GM21717 (cell line): ENCODE measurements at regions not wholly inside any gene's neighbourhood (a gene's known extent, or its start where the extent isn't known, plus 50 kb on each side); places are given as distances from the start of the nearest gene placed in this dataset.
"Not testable (repeated sequence)": the region's sequence is repeated elsewhere in the genome, so short reads cannot be mapped to it uniquely, and the experiment has no call there.

Experiments used
- ATAC-seq: cut with Tn5 transposase; IDR thresholded peaks from one replicate; pipeline ENCODE4 v1.9.1; 2021; ENCODE audit warnings: mild to moderate bottlenecking, moderate library complexity; ENCODE audit not compliant: unreplicated experiment

DNA sequence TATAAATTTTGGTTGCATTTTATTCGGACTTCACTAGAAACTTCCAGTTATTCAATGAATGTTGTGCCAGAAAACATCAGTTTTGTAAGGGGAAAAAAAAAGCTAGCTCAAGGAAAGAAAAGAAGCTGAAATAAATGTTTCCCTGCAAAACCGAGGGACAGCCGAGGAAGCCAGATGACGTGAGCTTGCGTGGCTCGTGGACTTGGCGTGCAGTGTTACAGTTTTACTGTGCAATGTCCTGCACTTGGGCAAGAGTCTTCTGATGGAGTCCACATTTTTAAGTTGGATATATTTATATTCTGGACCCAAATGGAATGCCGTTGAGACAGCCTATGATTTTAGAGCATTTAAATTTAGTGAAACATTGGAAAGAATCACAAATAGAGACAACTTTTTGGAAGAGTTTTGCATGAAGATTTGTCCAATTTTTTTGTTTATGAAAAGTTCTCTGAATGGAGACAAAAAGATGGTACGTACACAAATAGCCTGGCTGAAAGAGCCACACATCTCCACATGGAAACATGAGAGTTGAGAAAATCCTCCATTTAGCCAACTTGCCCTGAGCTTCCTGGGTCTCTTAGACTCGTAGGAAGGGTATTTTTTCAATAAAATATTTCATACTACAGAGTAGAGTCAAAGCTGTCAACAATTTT, 210.5 kb downstream of the BANP start:
- ATAC-seq: not testable (repeated sequence)

DNA sequence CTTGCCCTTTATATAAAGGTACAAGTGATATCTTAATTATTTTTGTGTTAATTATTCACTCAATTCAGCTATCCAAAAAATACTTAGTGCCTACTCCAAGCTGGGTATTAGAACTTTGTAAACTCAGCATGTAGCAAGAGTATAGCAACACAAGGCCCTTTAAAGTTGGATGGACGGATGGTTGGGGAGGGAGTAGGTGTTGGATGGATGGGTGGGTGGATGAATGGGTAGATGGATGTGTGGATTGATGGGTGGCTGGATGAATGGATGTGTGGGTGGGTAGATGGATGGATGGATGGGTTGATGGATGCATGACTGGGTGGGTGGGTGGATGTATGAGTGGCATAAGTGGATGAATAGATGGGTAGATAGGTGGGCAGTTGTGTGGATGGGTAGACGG, 211.5 kb downstream of the BANP start:
- ATAC-seq: not testable (repeated sequence)

- not testable (repeated sequence) for ATAC-seq
Measured at GRCh38 chr16:88164196-88165039, 213.2 kb downstream of the BANP start.

- not testable (repeated sequence) for ATAC-seq
Measured at GRCh38 chr16:88165040-88165544, 213.9 kb downstream of the BANP start.

- ATAC-seq: not testable (repeated sequence)
Measured at GRCh38 chr16:88165683-88166082, 214.4 kb downstream of the BANP start.

- ATAC-seq: not testable (repeated sequence)
Measured at GRCh38 chr16:88166209-88166773, 215.1 kb downstream of the BANP start.

- ATAC-seq: not testable (repeated sequence)
Measured at GRCh38 chr16:88167798-88168556, 214.8 kb upstream of the ZNF469 start.

- not testable (repeated sequence) for ATAC-seq
Measured at GRCh38 chr16:88168557-88168949, 214.2 kb upstream of the ZNF469 start.

DNA sequence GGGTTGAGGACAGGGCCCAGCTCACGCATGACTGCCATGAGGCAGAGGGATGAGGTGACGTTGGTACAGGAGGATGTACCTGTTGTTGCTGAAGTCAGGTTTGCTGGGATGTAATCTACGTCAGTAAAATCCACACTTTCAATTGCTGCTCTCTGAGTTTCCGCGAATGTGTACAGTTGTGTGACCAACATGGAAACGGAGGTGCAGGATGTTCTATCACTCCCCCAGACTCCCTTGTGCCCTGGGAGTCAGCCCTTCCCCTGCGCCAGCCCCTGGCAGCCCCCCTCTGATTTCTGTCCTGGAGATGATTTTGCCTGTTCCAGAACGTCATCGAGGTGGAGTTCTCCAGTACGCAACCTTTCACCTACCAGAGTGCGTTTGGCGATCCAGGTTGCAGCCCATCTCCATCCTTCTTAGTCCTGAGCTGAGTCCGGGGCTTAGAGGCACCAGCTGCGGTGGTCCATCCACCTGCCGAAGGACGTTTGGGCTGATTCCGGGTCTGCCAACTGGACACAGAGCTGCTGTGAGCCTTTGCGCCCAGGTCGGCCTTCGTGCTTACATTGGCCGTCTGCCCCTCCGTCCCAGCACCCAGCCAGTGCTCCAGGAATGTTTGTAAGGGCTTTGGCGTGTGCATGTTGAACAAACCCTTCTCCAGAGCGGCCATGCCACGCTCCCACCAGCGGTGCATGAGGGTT, 213.5 kb upstream of the ZNF469 start:
- ATAC-seq: not testable (repeated sequence)

GRCh38 chr16:88169831-88170165, 213.0 kb upstream of the ZNF469 start:
- ATAC-seq: not testable (repeated sequence)

DNA sequence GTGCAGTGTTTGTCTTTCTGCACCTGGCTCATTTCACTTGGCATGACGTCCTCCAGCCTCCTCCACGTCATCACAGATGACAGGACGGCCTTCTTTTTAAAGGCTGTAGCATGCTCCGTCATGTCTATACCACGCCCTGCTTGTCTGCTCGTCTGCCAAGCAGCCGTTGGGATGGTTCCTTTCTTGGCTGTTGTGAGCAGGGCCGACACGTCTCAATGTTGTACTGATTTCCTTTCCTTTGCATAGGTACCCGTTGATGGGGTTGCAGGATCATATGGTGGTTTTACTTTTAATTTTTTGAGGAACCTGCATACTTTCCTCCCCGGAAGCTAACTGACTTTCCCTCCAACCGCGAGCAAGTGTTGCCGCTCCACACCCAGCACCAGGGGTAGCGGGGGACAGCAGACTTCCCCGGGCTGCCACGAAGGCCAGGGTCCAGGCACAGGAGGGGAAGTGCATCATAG, 212.2 kb upstream of the ZNF469 start:
- ATAC-seq: no peak

GRCh38 chr16:88171126-88171525, 211.6 kb upstream of the ZNF469 start:
- not testable (repeated sequence) for ATAC-seq

- not testable (repeated sequence) for ATAC-seq
Measured at GRCh38 chr16:88176184-88176583, 206.6 kb upstream of the ZNF469 start.

DNA sequence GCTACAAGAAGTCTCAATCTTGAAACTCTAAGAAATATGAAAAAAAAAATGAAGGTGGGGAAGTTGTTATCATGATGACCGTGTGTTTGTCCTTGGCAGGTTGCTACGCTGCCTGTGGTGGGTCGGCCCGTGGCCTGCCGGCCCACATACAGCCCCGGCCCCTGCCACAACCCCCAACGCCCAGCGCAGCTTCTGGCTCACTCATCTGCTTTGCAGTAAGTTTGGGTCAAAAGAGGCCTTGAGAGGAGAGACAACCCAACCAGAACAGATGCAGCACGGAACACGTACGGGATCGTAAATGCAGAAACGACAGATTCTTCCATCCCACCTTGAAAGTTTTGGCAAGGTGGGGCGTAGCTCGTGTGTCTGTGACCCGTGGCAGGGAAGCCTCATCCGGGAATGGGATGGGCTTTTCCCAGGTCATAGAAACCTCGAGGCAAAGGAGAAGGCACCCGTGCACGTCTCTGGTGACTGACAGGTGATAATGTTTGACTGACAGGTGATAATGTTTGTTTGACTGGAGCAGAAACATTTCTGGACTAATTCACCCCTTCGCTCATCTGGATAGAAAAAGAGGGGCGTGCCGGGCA, 206.1 kb upstream of the ZNF469 start:
- ATAC-seq: not testable (repeated sequence)

- not testable (repeated sequence) for ATAC-seq
Measured at GRCh38 chr16:88178251-88178650, 204.5 kb upstream of the ZNF469 start.

GRCh38 chr16:88178896-88179295, 203.9 kb upstream of the ZNF469 start:
- not testable (repeated sequence) for ATAC-seq

DNA sequence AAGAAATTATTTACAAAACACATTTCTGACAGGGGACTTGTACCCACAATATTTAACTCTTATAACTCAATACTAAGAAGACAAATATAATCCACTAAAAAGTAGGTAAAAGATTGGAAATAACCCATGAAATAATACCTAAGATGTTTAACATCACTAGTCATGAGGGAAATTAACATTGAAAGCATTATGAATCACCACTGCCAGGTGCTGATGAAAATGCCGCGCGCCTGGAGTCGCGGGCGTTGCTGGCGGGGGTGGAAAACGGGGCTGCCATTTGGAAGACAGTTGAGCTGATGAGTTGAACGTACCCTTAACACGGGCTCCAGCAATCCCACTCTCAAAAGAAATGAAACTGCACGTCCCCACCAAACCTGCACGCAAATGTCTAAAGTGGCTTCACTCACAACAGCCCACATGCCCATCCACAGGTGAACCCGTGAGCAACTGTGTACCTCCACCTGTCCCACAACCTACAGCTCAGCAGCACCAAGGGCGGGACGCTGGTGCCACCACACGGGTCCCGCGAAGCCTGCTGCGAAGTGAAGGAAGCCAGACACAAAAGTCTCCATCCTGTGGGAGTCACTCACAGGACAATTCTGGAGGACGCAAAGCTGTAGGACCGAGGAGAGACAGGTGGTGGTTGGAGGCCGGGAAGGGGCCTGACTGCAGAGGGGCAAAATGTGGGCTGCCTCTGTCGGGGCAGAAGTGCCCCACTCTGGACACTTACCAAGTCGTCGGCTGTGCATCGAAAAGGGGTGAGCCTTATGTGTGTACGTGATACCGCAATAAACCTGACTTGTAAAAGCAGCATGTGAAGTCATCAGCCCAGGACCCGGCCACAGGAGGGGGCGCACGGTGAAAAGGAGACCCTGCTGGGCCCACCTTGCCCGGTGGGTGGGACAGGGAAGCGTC, 199.5 kb upstream of the ZNF469 start:
- not testable (repeated sequence) for ATAC-seq

GRCh38 chr16:88184053-88184452, 198.7 kb upstream of the ZNF469 start:
- not testable (repeated sequence) for ATAC-seq
